ENCODE measurements at regions not wholly inside any gene's neighbourhood (a gene's known extent, or its start where the extent isn't known, plus 50 kb on each side); places are given as distances from the start of the nearest gene placed in this dataset.

GRCh38 chr2:8006181-8006580, 675.7 kb upstream of the ID2 start:
- DNase-seq, result no peak
- peaks cover 48% of the 10 kb centered on the region for H3K4me1 Mint-ChIP-seq (ENCODE audit: low read depth)
- peak overlapping the region; percentile 0; the same call in 1 of the 2 replicates for H3K27ac Mint-ChIP-seq
- no peaks in the 10 kb centered on the region for H3K27me3 Mint-ChIP-seq (ENCODE audit: insufficient read depth)
- H3K36me3 Mint-ChIP-seq (ENCODE audit: low read depth), result peaks cover 5% of the 10 kb centered on the region
- TF ChIP-seq CTCF (IDR thresholded peaks at IDR 0.05), result no peak
- no peaks in the 10 kb centered on the region for H3K9me3 Mint-ChIP-seq
- no peak overlapping the region for H3K4me3 Mint-ChIP-seq

- H3K9me3 Mint-ChIP-seq, result no peaks in the 10 kb centered on the region
- DNase-seq, result no peak
- peak overlapping the region; percentile 0; the same call in 1 of the 2 replicates for H3K27ac Mint-ChIP-seq
- H3K4me1 Mint-ChIP-seq (ENCODE audit: low read depth), result peaks cover 43% of the 10 kb centered on the region
- H3K27me3 Mint-ChIP-seq (ENCODE audit: insufficient read depth), result no peaks in the 10 kb centered on the region
- no peak overlapping the region for H3K4me3 Mint-ChIP-seq
- no peak for TF ChIP-seq CTCF (IDR thresholded peaks at IDR 0.05)
- peaks cover 5% of the 10 kb centered on the region for H3K36me3 Mint-ChIP-seq (ENCODE audit: low read depth)
Observed at GRCh38 chr2:8006626-8007025, 675.2 kb upstream of the ID2 start.

GRCh38 chr2:8009010-8009597, 672.8 kb upstream of the ID2 start:
- Mint-ChIP-seq H3K9me3 (no peaks in the 10 kb centered on the region), H3K27ac (peak overlapping the region; percentile 26; the same call in 1 of the 2 replicates), H3K4me1 (ENCODE audit: low read depth) (peaks cover 30% of the 10 kb centered on the region), H3K27me3 (ENCODE audit: insufficient read depth) (no peaks in the 10 kb centered on the region; the same call in none of the 2 replicates), H3K36me3 (ENCODE audit: low read depth) (peaks cover 5% of the 10 kb centered on the region), H3K4me3 (no peak overlapping the region)
- peak; percentile 25 for DNase-seq
- no peak for TF ChIP-seq CTCF (IDR thresholded peaks at IDR 0.05)

- no peak for DNase-seq
- Mint-ChIP-seq H3K27me3 (ENCODE audit: insufficient read depth) (peaks cover 1% of the 10 kb centered on the region), H3K4me1 (ENCODE audit: low read depth) (no peaks in the 10 kb centered on the region), H3K36me3 (ENCODE audit: low read depth) (no peaks in the 10 kb centered on the region), H3K9me3 (no peaks in the 10 kb centered on the region), H3K27ac (no peak overlapping the region), H3K4me3 (no peak overlapping the region)
- no peak for TF ChIP-seq CTCF (IDR thresholded peaks at IDR 0.05)
Observed at GRCh38 chr2:8015848-8016600, 665.8 kb upstream of the ID2 start.

- Mint-ChIP-seq H3K4me3 (no peak overlapping the region), H3K4me1 (ENCODE audit: low read depth) (no peaks in the 10 kb centered on the region), H3K27ac (no peak overlapping the region), H3K27me3 (ENCODE audit: insufficient read depth) (peaks cover 1% of the 10 kb centered on the region), H3K9me3 (no peaks in the 10 kb centered on the region), H3K36me3 (ENCODE audit: low read depth) (no peaks in the 10 kb centered on the region)
- no peak for TF ChIP-seq CTCF (IDR thresholded peaks at IDR 0.05)
- DNase-seq, result no peak
Observed at GRCh38 chr2:8016688-8017087, 665.2 kb upstream of the ID2 start.

All from HFFc6 (cell line).